ENCODE measurements at regions not wholly inside any gene's neighbourhood (a gene's known extent, or its start where the extent isn't known, plus 50 kb on each side); places are given as distances from the start of the nearest gene placed in this dataset.

DNA sequence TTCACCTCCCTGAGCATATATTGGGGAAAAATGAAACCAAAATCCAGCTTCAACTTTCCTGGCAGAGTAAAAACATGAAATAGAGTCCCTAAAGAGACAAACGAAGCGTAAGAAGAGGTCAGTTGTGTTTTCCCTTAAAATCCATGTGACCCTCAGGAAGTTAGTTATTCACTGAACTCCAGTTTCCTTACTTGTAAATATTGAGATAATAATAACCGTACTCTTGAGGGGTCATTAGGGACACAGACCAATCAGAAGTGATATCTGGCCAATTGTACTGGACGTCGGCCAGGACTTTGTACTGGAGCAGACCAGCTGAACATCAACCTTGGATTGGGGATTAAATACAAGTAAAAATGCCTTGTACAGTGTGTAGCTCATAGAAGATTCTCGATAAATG is 167.0 kb downstream of the GATA3 start:
- ChIA-PET POLR2A (no interaction called here), CTCF (no interaction called here)
- no peak for ATAC-seq (ENCODE audit: poor library complexity)
- Histone ChIP-seq H3K4me1 (ENCODE audit: insufficient read depth, low read length) (peaks cover 7% of the 10 kb centered on the region), H3K36me3 (ENCODE audit: insufficient read depth, low read length) (no peaks in the 10 kb centered on the region), H3K27me3 (ENCODE audit: control insufficient read depth in 1 of 2, insufficient read depth in 2 of 2, low read length in 2 of 2) (no peaks in the 10 kb centered on the region), H3K4me3 (ENCODE audit: low read length) (no peak overlapping the region), H3K9me3 (ENCODE audit: control insufficient read depth in 1 of 2, insufficient read depth in 1 of 2, low read length in 2 of 2) (no peaks in the 10 kb centered on the region), H3K27ac (ENCODE audit: low read depth in 1 of 2, low read length in 2 of 2) (no peak overlapping the region)
- TF ChIP-seq, protein P1, sequence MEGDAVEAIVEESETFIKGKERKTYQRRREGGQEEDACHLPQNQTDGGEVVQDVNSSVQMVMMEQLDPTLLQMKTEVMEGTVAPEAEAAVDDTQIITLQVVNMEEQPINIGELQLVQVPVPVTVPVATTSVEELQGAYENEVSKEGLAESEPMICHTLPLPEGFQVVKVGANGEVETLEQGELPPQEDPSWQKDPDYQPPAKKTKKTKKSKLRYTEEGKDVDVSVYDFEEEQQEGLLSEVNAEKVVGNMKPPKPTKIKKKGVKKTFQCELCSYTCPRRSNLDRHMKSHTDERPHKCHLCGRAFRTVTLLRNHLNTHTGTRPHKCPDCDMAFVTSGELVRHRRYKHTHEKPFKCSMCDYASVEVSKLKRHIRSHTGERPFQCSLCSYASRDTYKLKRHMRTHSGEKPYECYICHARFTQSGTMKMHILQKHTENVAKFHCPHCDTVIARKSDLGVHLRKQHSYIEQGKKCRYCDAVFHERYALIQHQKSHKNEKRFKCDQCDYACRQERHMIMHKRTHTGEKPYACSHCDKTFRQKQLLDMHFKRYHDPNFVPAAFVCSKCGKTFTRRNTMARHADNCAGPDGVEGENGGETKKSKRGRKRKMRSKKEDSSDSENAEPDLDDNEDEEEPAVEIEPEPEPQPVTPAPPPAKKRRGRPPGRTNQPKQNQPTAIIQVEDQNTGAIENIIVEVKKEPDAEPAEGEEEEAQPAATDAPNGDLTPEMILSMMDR (IDR thresholded peaks at IDR 0.05): no peak
- Mint-ChIP-seq H3K27me3 (no peaks in the 10 kb centered on the region), H3K27ac (no peak overlapping the region), H3K9me3 (peaks cover 3% of the 10 kb centered on the region), H3K36me3 (ENCODE audit: low read depth) (no peaks in the 10 kb centered on the region), H3K4me3 (no peak overlapping the region), H3K4me1 (ENCODE audit: low read depth) (peaks cover 8% of the 10 kb centered on the region)
- DNase-seq: no peak
- intact Hi-C loops (cut with DNase I, micrococcal nuclease): no loop called here

DNA sequence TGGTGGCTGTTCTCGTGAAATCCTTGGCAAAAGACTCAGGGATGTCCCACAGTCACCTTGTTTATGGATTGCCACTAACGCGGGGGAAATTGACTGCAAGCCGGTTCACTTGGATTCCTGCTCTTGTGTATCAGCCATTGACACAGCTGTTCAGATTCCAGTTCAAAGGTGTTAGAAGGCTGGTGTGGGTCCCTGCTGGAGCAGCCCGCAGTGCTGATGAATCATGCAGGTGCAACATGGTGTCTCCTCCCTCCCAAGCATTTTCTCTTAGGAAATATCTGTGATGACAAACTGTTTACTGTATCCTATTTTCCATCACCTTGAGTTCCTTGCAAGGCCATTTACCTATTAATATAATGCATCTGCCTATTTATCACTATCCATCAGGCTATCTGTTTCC is 170.1 kb downstream of the GATA3 start:
- Mint-ChIP-seq H3K4me3 (no peak overlapping the region), H3K9me3 (no peaks in the 10 kb centered on the region), H3K27me3 (no peaks in the 10 kb centered on the region), H3K27ac (no peak overlapping the region), H3K4me1 (ENCODE audit: low read depth) (peaks cover 9% of the 10 kb centered on the region), H3K36me3 (ENCODE audit: low read depth) (no peaks in the 10 kb centered on the region)
- POLR2A ChIA-PET: no interaction called here
- Histone ChIP-seq H3K27ac (ENCODE audit: low read depth in 1 of 2, low read length in 2 of 2) (no peak overlapping the region), H3K4me3 (ENCODE audit: low read length) (no peak overlapping the region), H3K9me3 (ENCODE audit: control insufficient read depth in 1 of 2, insufficient read depth in 1 of 2, low read length in 2 of 2) (no peaks in the 10 kb centered on the region), H3K4me1 (ENCODE audit: insufficient read depth, low read length) (peaks cover 6% of the 10 kb centered on the region), H3K27me3 (ENCODE audit: control insufficient read depth in 1 of 2, insufficient read depth in 2 of 2, low read length in 2 of 2) (no peaks in the 10 kb centered on the region), H3K36me3 (ENCODE audit: insufficient read depth, low read length) (no peaks in the 10 kb centered on the region)
- TF ChIP-seq, protein P1 (IDR thresholded peaks at IDR 0.05): no peak
- DNase-seq (no peak), ATAC-seq (ENCODE audit: poor library complexity) (no peak)
- CTCF ChIA-PET: no interaction called here
- intact Hi-C loops (cut with DNase I, micrococcal nuclease): no loop called here

DNA sequence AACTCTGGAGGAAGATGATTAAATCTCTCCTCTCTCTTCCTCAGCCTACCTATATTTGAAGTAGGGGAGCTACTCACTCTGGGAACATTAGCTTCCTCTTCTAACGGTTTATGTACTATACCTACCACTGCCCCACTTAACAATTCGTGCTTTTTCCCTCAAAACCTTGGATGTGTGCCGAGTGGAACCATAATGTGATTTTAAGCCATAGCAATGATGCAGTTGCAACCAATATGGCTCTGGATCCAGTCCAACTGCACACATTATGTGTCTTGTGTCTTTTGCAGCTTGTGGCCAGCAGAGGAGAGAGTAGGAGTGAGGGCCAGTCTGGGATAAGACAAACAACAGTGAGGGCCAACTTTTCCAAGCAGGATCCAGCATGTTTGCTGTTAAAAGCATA is 170.7 kb downstream of the GATA3 start:
- no peak overlapping the region for H3K4me3 Mint-ChIP-seq
- CTCF ChIA-PET: no interaction called here
- Histone ChIP-seq H3K27ac (ENCODE audit: low read depth in 1 of 2, low read length in 2 of 2) (no peak overlapping the region), H3K36me3 (ENCODE audit: insufficient read depth, low read length) (no peaks in the 10 kb centered on the region), H3K4me1 (ENCODE audit: insufficient read depth, low read length) (peaks cover 6% of the 10 kb centered on the region), H3K4me3 (ENCODE audit: low read length) (no peak overlapping the region), H3K9me3 (ENCODE audit: control insufficient read depth in 1 of 2, insufficient read depth in 1 of 2, low read length in 2 of 2) (no peaks in the 10 kb centered on the region), H3K27me3 (ENCODE audit: control insufficient read depth in 1 of 2, insufficient read depth in 2 of 2, low read length in 2 of 2) (no peaks in the 10 kb centered on the region)
- no peak for ATAC-seq (ENCODE audit: poor library complexity)
- H3K27me3 Mint-ChIP-seq: no peaks in the 10 kb centered on the region
- peaks cover 12% of the 10 kb centered on the region for H3K4me1 Mint-ChIP-seq (ENCODE audit: low read depth)
- H3K27ac Mint-ChIP-seq: no peak overlapping the region
- intact Hi-C loops (cut with DNase I, micrococcal nuclease): no loop called here
- TF ChIP-seq, protein P1 (IDR thresholded peaks at IDR 0.05): no peak
- H3K9me3 Mint-ChIP-seq: no peaks in the 10 kb centered on the region
- no peaks in the 10 kb centered on the region for H3K36me3 Mint-ChIP-seq (ENCODE audit: low read depth)
- no peak for DNase-seq
- POLR2A ChIA-PET: no interaction called here

All from CD4-positive, alpha-beta T cell (primary cell).